Keratinocyte (primary cell): ENCODE measurements at regions not wholly inside any gene's neighbourhood (a gene's known extent, or its start where the extent isn't known, plus 50 kb on each side); places are given as distances from the start of the nearest gene placed in this dataset.

Experiments
- DNase-seq: peaks from one replicate; pipeline ENCODE4 v3.0.0-alpha.2; 2011; ENCODE audit warnings: low read depth, missing footprints, low spot score
- FAIRE-seq: peaks from 2 replicates; lab custom pipeline; 2011; peaks lifted over from hg19 to GRCh38; lab: Jason Lieb, UNC
- H2AFZ ChIP-seq: 2 replicates; pipeline ENCODE4 v1.6.0; 2012; ENCODE audit warnings: low read length, control low read depth, inconsistent platforms; ENCODE audit not compliant: control insufficient read depth
- H3K27ac ChIP-seq: 2 replicates; pipeline ENCODE4 v1.5.1; 2011; ENCODE audit warnings: low read length; ENCODE audit not compliant: control insufficient read depth, insufficient read depth
- H3K27me3 ChIP-seq: 3 replicates; pipeline ENCODE4 v1.6.0; 2011; ENCODE audit warnings: low read length; ENCODE audit not compliant: control insufficient read depth, insufficient read depth; ENCODE audit errors: extremely low read depth
- H3K36me3 ChIP-seq, 2 experiments: 2 replicates in 1 of 2; 3 replicates in 1 of 2; pipeline ENCODE4 v1.5.1; 2011; ENCODE audit warnings: low read length in 2 of 2, mild to moderate bottlenecking in 1 of 2; ENCODE audit not compliant: control insufficient read depth in 2 of 2, insufficient read depth in 2 of 2; ENCODE audit errors: extremely low read depth in 1 of 2
- H3K4me1 ChIP-seq: 3 replicates; pipeline ENCODE4 v1.5.1; 2011; ENCODE audit warnings: low read length; ENCODE audit not compliant: control insufficient read depth, insufficient read depth; ENCODE audit errors: extremely low read depth
- H3K4me2 ChIP-seq: 3 replicates; pipeline ENCODE4 v1.6.0; 2011; ENCODE audit warnings: low read depth, low read length; ENCODE audit not compliant: control insufficient read depth, insufficient read depth; ENCODE audit errors: extremely low read depth
- H3K4me3 ChIP-seq, 3 experiments: fragments of 200-600 bp in 1 of 3; sonication (generic) in 1 of 3; 2 replicates in 2 of 3; 3 replicates in 1 of 3; pipeline ENCODE4 v1.5.1; 2011 to 2016; ENCODE audit warnings: low read length in 3 of 3, mild to moderate bottlenecking in 3 of 3, control low read depth in 2 of 3, inconsistent platforms in 1 of 3, low read depth in 1 of 3, mixed read lengths in 1 of 3, mixed run types in 1 of 3, moderate library complexity in 1 of 3; ENCODE audit not compliant: control insufficient read depth in 2 of 3, insufficient read depth in 2 of 3; ENCODE audit errors: extremely low read depth in 1 of 3
- H3K79me2 ChIP-seq: 2 replicates; pipeline ENCODE4 v1.6.0; 2012; ENCODE audit warnings: low read length; ENCODE audit not compliant: control insufficient read depth, insufficient read depth
- H3K9ac ChIP-seq: 3 replicates; pipeline ENCODE4 v1.6.0; 2011; ENCODE audit warnings: low read length; ENCODE audit not compliant: control insufficient read depth, insufficient read depth; ENCODE audit errors: extremely low read depth
- H3K9me1 ChIP-seq: 3 replicates; pipeline ENCODE4 v1.6.0; 2011; ENCODE audit warnings: low read length; ENCODE audit not compliant: control insufficient read depth, insufficient read depth; ENCODE audit errors: extremely low read depth
- H3K9me3 ChIP-seq: 2 replicates; pipeline ENCODE4 v1.5.1; 2012; ENCODE audit warnings: low read depth, low read length; ENCODE audit not compliant: control insufficient read depth
- H4K20me1 ChIP-seq: 3 replicates; pipeline ENCODE4 v1.6.0; 2011; ENCODE audit warnings: low read length; ENCODE audit not compliant: control insufficient read depth, insufficient read depth; ENCODE audit errors: extremely low read depth
- EZH2 ChIP-seq: IDR thresholded peaks from one replicate; pipeline ENCODE4 v1.6.1; 2012; ENCODE audit warnings: inconsistent platforms, mild to moderate bottlenecking, low read length, moderate library complexity
- dilution Hi-C: fragments of 300-500 bp; cut with MboI; formaldehyde crosslinking; loops from one replicate; pipeline ENCODE4 v1.7.0; 2020; ENCODE audit warnings: low sequenced_read_pairs; ENCODE audit not compliant: extremely low pct_ligation_motif_present
- TF ChIP-seq, protein P1 (sequence below), 3 experiments: IDR thresholded peaks in 1 of 3; conservative IDR thresholded peaks in 1 of 3; optimal IDR thresholded peaks in 1 of 3; 2 replicates in 2 of 3; 3 replicates in 1 of 3; pipeline versions ENCODE3 to v1.5.1; 2011; ENCODE audit warnings: low read length in 3 of 3, mild to moderate bottlenecking in 3 of 3, moderate library complexity in 2 of 3, control low read depth in 1 of 3, inconsistent platforms in 1 of 3; ENCODE audit not compliant: insufficient read depth in 2 of 3; ENCODE audit errors: extremely low read depth in 1 of 3

DNA sequence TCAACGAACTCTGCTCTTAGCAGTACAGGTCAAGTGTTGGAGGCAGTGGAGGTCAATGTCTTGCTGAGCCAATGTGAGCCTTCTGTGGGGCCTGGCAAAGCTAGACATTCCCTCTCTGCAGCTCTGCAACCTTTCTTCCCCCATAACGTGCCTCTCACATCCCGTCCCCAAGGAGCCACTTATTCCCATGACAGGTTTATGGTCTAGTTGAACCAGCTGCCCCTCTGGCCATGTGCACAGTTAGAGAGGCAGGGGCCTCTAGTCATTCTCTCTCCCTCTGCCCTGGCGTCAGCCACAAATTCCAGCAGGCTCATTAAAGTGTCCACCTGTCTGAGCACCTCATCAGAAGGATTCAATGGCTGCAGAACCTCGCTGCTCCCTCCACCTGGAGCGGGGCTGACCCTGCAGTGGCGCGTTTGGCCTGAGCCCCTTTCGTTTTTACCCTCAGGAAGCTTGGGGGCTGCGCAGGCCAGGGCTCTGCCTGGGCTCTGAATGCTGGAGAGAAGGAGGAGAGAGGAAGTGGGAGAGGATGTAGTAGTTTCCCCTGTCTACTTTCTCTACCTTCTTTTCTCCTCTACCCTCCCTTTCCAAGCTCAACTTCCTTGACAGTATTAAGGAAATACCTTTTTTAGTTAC is 302.1 kb upstream of the B3GAT1 start:
- no peaks in the 10 kb centered on the region for H3K9me1 ChIP-seq
- no peaks in the 10 kb centered on the region for H3K9me3 ChIP-seq
- DNase-seq (no peak), FAIRE-seq (no peak)
- H3K9ac ChIP-seq = no peak overlapping the region
- H2AFZ ChIP-seq = no peak overlapping the region
- H3K27ac ChIP-seq = no peak overlapping the region
- H3K27me3 ChIP-seq = no peaks in the 10 kb centered on the region
- H3K36me3 ChIP-seq = no peaks in the 10 kb centered on the region
- dilution Hi-C loops = no loop called here
- H3K79me2 ChIP-seq = no peaks in the 10 kb centered on the region
- H3K4me3 ChIP-seq = no peak overlapping the region
- no peaks in the 10 kb centered on the region for H3K4me1 ChIP-seq
- no peak overlapping the region for H3K4me2 ChIP-seq
- TF ChIP-seq EZH2 = no peak
- TF ChIP-seq, protein P1, sequence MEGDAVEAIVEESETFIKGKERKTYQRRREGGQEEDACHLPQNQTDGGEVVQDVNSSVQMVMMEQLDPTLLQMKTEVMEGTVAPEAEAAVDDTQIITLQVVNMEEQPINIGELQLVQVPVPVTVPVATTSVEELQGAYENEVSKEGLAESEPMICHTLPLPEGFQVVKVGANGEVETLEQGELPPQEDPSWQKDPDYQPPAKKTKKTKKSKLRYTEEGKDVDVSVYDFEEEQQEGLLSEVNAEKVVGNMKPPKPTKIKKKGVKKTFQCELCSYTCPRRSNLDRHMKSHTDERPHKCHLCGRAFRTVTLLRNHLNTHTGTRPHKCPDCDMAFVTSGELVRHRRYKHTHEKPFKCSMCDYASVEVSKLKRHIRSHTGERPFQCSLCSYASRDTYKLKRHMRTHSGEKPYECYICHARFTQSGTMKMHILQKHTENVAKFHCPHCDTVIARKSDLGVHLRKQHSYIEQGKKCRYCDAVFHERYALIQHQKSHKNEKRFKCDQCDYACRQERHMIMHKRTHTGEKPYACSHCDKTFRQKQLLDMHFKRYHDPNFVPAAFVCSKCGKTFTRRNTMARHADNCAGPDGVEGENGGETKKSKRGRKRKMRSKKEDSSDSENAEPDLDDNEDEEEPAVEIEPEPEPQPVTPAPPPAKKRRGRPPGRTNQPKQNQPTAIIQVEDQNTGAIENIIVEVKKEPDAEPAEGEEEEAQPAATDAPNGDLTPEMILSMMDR (optimal IDR thresholded peaks at IDR 0.05 in 1 of 3, IDR thresholded peaks at IDR 0.05 in 1 of 3, conservative IDR thresholded peaks at IDR 0.05 in 1 of 3; ENCODE audit: extremely low read depth in 1 of 3, insufficient read depth in 2 of 3, low read length in 3 of 3) = no peak
- no peaks in the 10 kb centered on the region for H4K20me1 ChIP-seq

DNA sequence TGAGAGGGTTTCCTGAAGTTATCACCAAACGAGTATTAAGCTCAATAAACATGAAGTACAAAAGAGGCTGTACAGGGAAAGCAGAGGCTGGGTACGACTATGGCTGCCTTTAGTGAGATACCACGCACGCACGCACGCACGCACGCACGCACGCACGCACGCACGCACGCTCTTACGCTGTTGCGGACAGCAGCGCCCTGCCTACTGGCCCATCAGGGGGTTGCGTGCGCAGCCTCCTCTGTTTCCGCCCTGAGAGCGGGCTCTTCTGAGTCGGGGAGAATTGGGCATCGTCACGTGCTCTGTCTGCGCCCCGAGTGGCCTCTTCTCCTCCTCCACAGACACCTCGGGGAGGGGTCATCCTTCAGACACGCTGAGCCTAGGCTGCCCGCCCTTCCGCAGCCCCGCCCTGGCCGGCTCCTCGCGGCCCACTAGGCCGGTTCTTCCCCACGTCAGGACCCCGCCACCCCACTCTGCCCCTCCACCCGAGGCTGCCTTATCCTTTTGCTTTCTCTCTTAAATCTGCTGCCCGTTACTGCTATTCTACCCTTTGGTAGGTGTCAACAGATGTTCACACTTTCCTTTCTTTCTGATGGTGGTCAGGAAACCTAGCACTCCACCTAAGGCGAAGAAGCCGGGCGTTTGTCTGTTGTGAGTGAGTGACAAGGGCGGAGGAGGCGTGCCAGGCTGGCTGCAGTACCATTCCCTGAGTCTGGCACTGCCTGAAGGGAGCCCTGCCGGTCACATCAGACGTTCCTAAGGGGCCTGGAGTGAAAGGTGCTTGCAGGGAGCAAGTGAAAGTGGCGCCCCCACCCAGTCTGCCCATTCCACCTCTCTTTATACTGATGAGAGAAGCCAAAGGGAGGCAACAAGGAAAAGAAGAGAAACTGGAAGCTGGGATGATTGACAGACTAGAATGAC is 300.4 kb upstream of the B3GAT1 start:
- no peak overlapping the region for H3K4me3 ChIP-seq
- no peaks in the 10 kb centered on the region for H3K79me2 ChIP-seq
- no peaks in the 10 kb centered on the region for H3K4me1 ChIP-seq
- no peak for TF ChIP-seq EZH2
- TF ChIP-seq, protein P1 (optimal IDR thresholded peaks at IDR 0.05 in 1 of 3, IDR thresholded peaks at IDR 0.05 in 1 of 3, conservative IDR thresholded peaks at IDR 0.05 in 1 of 3; ENCODE audit: extremely low read depth in 1 of 3, insufficient read depth in 2 of 3, low read length in 3 of 3) = no peak
- H3K27ac ChIP-seq = no peak overlapping the region
- no peak overlapping the region for H3K4me2 ChIP-seq
- DNase-seq (no peak), FAIRE-seq (no peak)
- H3K9ac ChIP-seq = no peak overlapping the region
- dilution Hi-C loops = no loop called here
- H3K9me1 ChIP-seq = no peaks in the 10 kb centered on the region
- no peaks in the 10 kb centered on the region for H3K36me3 ChIP-seq
- no peaks in the 10 kb centered on the region for H3K9me3 ChIP-seq
- H3K27me3 ChIP-seq = no peaks in the 10 kb centered on the region
- H2AFZ ChIP-seq = no peak overlapping the region
- no peaks in the 10 kb centered on the region for H4K20me1 ChIP-seq
